Mesendoderm (in vitro differentiated cells): ENCODE measurements at regions not wholly inside any gene's neighbourhood (a gene's known extent, or its start where the extent isn't known, plus 50 kb on each side); places are given as distances from the start of the nearest gene placed in this dataset.

Experiments used
- DNase-seq: peaks from one replicate; pipeline ENCODE4 v3.0.0; 2013
- H2AK5ac ChIP-seq: 2 replicates; pipeline ENCODE4 v1.6.1; 2013; ENCODE audit warnings: low read length, inconsistent platforms
- H2BK120ac ChIP-seq: 2 replicates; pipeline ENCODE4 v1.6.1; 2013; ENCODE audit warnings: low read depth, mild to moderate bottlenecking, low read length, moderate library complexity, mixed read lengths
- H2BK15ac ChIP-seq: replicated peaks from 2 replicates; pipeline ENCODE4 v1.6.1; 2013; ENCODE audit warnings: low read depth, mild to moderate bottlenecking, moderate library complexity
- H2BK5ac ChIP-seq: 2 replicates; pipeline ENCODE4 v1.6.1; 2013; ENCODE audit warnings: low read length, inconsistent platforms
- H3K18ac ChIP-seq: 2 replicates; pipeline ENCODE4 v1.6.1; 2013; ENCODE audit warnings: mild to moderate bottlenecking, low read length, mixed read lengths
- H3K23ac ChIP-seq: one replicate; pipeline ENCODE4 v1.6.1; 2013; ENCODE audit warnings: low read length
- H3K27ac ChIP-seq: 2 replicates; pipeline ENCODE4 v1.5.1; 2013; ENCODE audit warnings: low read depth, mild to moderate bottlenecking, inconsistent platforms, low read length, moderate library complexity
- H3K27me3 ChIP-seq: 2 replicates; pipeline ENCODE4 v1.6.1; 2013; ENCODE audit warnings: low read length, control low read depth, mild to moderate bottlenecking, inconsistent platforms; ENCODE audit not compliant: insufficient read depth, poor library complexity
- H3K36me3 ChIP-seq: 2 replicates; pipeline ENCODE4 v1.6.1; 2013; ENCODE audit warnings: low read length, inconsistent platforms; ENCODE audit not compliant: control insufficient read depth, insufficient read depth
- H3K4ac ChIP-seq: one replicate; pipeline ENCODE4 v1.6.1; 2013; ENCODE audit warnings: low read depth, mild to moderate bottlenecking, low read length, moderate library complexity
- H3K4me1 ChIP-seq: 2 replicates; pipeline ENCODE4 v1.6.1; 2013; ENCODE audit warnings: low read depth, low read length, inconsistent platforms; ENCODE audit not compliant: control insufficient read depth
- H3K4me2 ChIP-seq: 2 replicates; pipeline ENCODE4 v1.6.1; 2013; ENCODE audit warnings: low read length
- H3K4me3 ChIP-seq: 2 replicates; pipeline ENCODE4 v1.5.1; 2013; ENCODE audit warnings: mild to moderate bottlenecking, low read length
- H3K56ac ChIP-seq: one replicate; pipeline ENCODE4 v1.6.1; 2013; ENCODE audit warnings: low read length
- H3K79me1 ChIP-seq: 2 replicates; pipeline ENCODE4 v1.6.1; 2013; ENCODE audit warnings: low read length, inconsistent platforms
- H3K79me2 ChIP-seq: 2 replicates; pipeline ENCODE4 v1.6.1; 2013; ENCODE audit warnings: mild to moderate bottlenecking, low read length; ENCODE audit not compliant: control insufficient read depth, insufficient read depth
- H3K9ac ChIP-seq: 2 replicates; pipeline ENCODE4 v1.6.1; 2013; ENCODE audit warnings: low read length, inconsistent platforms
- H4K5ac ChIP-seq: one replicate; pipeline ENCODE4 v1.6.1; 2013; ENCODE audit warnings: low read length
- H4K8ac ChIP-seq: one replicate; pipeline ENCODE4 v1.6.1; 2013; ENCODE audit warnings: low read depth, mild to moderate bottlenecking, control low read depth, low read length, moderate library complexity
- WGBS: extraction: QIAGEN DNeasy Blood & Tissue Kit; methylation state at CpG from one replicate; pipeline ENCODE4 v1.1.7; 2013; ENCODE audit warnings: low lambda C conversion rate, missing lambda C conversion rate; ENCODE audit not compliant: insufficient coverage; ENCODE audit errors: extremely low coverage; 5-methylcytosine and 5-hydroxymethylcytosine counted together

- no peak overlapping the region for H3K4ac ChIP-seq
- no peak overlapping the region for H3K4me2 ChIP-seq
Measured at GRCh38 chr1:82820816-82821215, 1020.1 kb downstream of the ADGRL2 start.

DNA sequence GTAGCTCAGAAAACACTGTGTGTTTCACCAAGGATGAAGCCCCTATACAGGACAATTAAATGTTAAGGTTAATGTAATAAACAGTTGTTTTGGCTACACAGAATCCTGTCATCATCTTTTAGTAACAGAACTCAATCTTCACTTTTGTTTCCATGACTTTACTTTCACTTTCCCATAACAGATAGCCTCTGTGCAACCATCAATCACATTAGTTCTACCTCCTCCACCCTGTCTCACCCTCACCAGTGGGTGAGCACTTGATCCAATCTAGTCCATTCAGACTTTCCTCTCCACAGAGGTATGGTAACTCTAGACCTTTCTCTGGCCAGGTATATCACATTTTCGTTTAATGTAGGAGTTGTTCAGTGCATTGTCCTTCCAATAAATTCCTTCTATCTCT is 1018.5 kb downstream of the ADGRL2 start:
- H2BK120ac ChIP-seq: no peak overlapping the region
- no peaks in the 10 kb centered on the region for H3K4me1 ChIP-seq
- no peak overlapping the region for H2AK5ac ChIP-seq
- H3K23ac ChIP-seq: no peak overlapping the region
- no peak overlapping the region for H2BK5ac ChIP-seq
- H3K36me3 ChIP-seq: no peaks in the 10 kb centered on the region
- H3K79me2 ChIP-seq: no peaks in the 10 kb centered on the region
- H3K18ac ChIP-seq: no peak overlapping the region
- H3K9ac ChIP-seq: no peak overlapping the region
- H3K4me3 ChIP-seq: no peak overlapping the region
- no peak overlapping the region for H3K4ac ChIP-seq
- H3K27ac ChIP-seq: no peak overlapping the region
- H4K8ac ChIP-seq: no peak overlapping the region
- WGBS: no CpG with 5 or more reads among the region's 1 CpG
- H3K4me2 ChIP-seq: no peak overlapping the region
- no peak for DNase-seq
- no peak overlapping the region for H4K5ac ChIP-seq
- H3K79me1 ChIP-seq: no peaks in the 10 kb centered on the region
- H3K27me3 ChIP-seq: no peaks in the 10 kb centered on the region
- no peak overlapping the region for H3K56ac ChIP-seq
- H2BK15ac ChIP-seq: no peak overlapping the region

More at GRCh38 chr1:82820816-82821215, 1020.1 kb downstream of the ADGRL2 start:
- DNase-seq: no peak
- Histone ChIP-seq H2AK5ac (no peak overlapping the region), H4K5ac (no peak overlapping the region), H3K4me3 (no peak overlapping the region), H2BK15ac (no peak overlapping the region), H3K27me3 (no peaks in the 10 kb centered on the region), H3K36me3 (no peaks in the 10 kb centered on the region), H3K27ac (no peak overlapping the region), H3K79me2 (no peaks in the 10 kb centered on the region), H2BK5ac (no peak overlapping the region), H3K23ac (no peak overlapping the region), H3K9ac (no peak overlapping the region), H3K4me1 (no peaks in the 10 kb centered on the region), H3K56ac (no peak overlapping the region), H3K18ac (no peak overlapping the region), H2BK120ac (no peak overlapping the region), H3K79me1 (no peaks in the 10 kb centered on the region), H4K8ac (no peak overlapping the region)
- no CpG with 5 or more reads among the region's 3 CpGs for WGBS

DNA sequence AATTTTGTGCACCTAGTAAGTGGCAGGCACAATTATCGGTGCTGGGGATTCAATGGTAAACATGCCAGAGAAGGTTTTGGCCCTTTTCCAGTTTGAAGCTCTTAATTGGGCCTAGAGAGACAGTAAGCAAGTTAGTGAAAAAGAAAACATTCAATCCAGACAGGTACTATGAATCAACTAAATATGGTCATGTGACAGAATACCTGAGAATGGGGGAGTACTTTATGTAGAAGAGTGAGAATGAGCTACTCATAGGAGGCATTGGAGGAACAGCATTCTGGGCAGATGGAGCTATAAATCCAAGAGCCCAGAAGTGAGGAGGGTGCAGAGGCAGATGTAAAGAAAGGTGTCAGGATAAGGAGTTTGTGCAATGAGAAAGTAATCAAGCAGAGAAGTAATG is 1017.9 kb downstream of the ADGRL2 start:
- H3K36me3 ChIP-seq: no peaks in the 10 kb centered on the region
- H3K56ac ChIP-seq: no peak overlapping the region
- no peak for DNase-seq
- no peak overlapping the region for H3K27ac ChIP-seq
- no peak overlapping the region for H3K9ac ChIP-seq
- H3K18ac ChIP-seq: no peak overlapping the region
- H3K23ac ChIP-seq: no peak overlapping the region
- H2AK5ac ChIP-seq: no peak overlapping the region
- H3K4me2 ChIP-seq: no peak overlapping the region
- H3K79me2 ChIP-seq: no peaks in the 10 kb centered on the region
- no peak overlapping the region for H3K4ac ChIP-seq
- WGBS: no CpG with 5 or more reads among the region's 1 CpG
- no peaks in the 10 kb centered on the region for H3K4me1 ChIP-seq
- H2BK15ac ChIP-seq: no peak overlapping the region
- no peaks in the 10 kb centered on the region for H3K79me1 ChIP-seq
- no peak overlapping the region for H3K4me3 ChIP-seq
- no peak overlapping the region for H4K5ac ChIP-seq
- H4K8ac ChIP-seq: no peak overlapping the region
- no peak overlapping the region for H2BK5ac ChIP-seq
- H3K27me3 ChIP-seq: no peaks in the 10 kb centered on the region
- H2BK120ac ChIP-seq: no peak overlapping the region

DNA sequence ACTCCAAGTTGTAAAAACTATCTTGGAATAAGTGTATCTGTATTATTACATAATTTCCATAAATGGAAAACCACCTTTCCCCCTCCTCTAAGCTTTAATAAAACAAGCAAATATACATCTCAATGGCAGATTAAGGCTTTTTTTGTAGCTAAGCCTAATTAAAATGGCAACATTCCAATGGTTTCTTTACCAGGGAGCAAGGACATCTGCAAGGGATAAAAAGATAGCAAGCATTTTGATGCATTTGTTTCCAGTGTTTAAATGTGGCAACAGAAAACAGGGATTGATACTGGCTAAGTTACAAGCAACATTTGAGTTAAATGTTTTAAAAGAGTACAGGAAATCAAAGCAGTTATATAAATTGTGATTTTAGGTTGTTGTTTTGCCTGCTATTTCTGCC is 1012.7 kb downstream of the ADGRL2 start:
- Histone ChIP-seq H3K27me3 (no peaks in the 10 kb centered on the region), H3K27ac (no peak overlapping the region), H2BK5ac (no peak overlapping the region), H3K18ac (no peak overlapping the region), H3K4me1 (no peaks in the 10 kb centered on the region), H3K56ac (no peak overlapping the region), H4K5ac (no peak overlapping the region), H3K36me3 (no peaks in the 10 kb centered on the region), H3K79me2 (no peaks in the 10 kb centered on the region), H2BK15ac (no peak overlapping the region), H2AK5ac (no peak overlapping the region), H3K4ac (no peak overlapping the region), H3K23ac (no peak overlapping the region), H3K79me1 (no peaks in the 10 kb centered on the region), H4K8ac (no peak overlapping the region), H3K4me2 (no peak overlapping the region), H2BK120ac (no peak overlapping the region), H3K9ac (no peak overlapping the region), H3K4me3 (no peak overlapping the region)
- DNase-seq: no peak

DNA sequence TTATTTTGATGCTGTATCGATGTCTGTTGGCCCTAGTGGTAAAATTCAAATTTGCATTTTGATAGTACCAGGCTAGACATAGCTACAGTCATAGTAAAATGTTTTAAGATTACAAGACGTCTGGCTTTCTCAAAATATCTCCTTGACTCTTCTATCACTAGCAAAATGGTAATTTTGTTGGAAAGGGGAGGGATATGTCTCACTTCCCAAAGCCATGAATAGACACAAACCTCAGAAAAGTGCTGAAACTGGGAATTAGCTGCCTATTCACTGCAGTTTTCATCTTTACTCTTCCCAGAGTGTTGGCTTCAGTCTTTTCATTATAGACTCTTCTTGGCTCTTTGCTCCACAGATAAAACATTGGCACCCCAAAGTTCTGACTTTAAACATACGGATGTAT is 1009.9 kb downstream of the ADGRL2 start:
- H3K36me3 ChIP-seq: no peaks in the 10 kb centered on the region
- H4K8ac ChIP-seq: no peak overlapping the region
- no peak overlapping the region for H2BK15ac ChIP-seq
- no peak overlapping the region for H2BK120ac ChIP-seq
- no peaks in the 10 kb centered on the region for H3K27me3 ChIP-seq
- H3K56ac ChIP-seq: no peak overlapping the region
- no peak overlapping the region for H3K27ac ChIP-seq
- no peak overlapping the region for H3K4me3 ChIP-seq
- no peak overlapping the region for H3K4me2 ChIP-seq
- DNase-seq: no peak
- H3K79me1 ChIP-seq: no peaks in the 10 kb centered on the region
- H3K23ac ChIP-seq: no peak overlapping the region
- H3K79me2 ChIP-seq: no peaks in the 10 kb centered on the region
- WGBS: no CpG with 5 or more reads among the region's 3 CpGs
- H4K5ac ChIP-seq: no peak overlapping the region
- H3K4me1 ChIP-seq: no peaks in the 10 kb centered on the region
- no peak overlapping the region for H3K18ac ChIP-seq
- no peak overlapping the region for H3K4ac ChIP-seq
- H2AK5ac ChIP-seq: no peak overlapping the region
- H2BK5ac ChIP-seq: no peak overlapping the region
- H3K9ac ChIP-seq: no peak overlapping the region

GRCh38 chr1:82807563-82807962 is 1006.8 kb downstream of the ADGRL2 start:
- Histone ChIP-seq H3K23ac (no peak overlapping the region), H3K56ac (no peak overlapping the region), H3K79me2 (no peaks in the 10 kb centered on the region), H2BK5ac (no peak overlapping the region), H3K36me3 (no peaks in the 10 kb centered on the region), H3K79me1 (no peaks in the 10 kb centered on the region), H3K4me3 (no peak overlapping the region), H3K27me3 (no peaks in the 10 kb centered on the region), H4K8ac (no peak overlapping the region), H3K4me2 (no peak overlapping the region), H2BK15ac (no peak overlapping the region), H3K27ac (no peak overlapping the region), H4K5ac (no peak overlapping the region), H3K4me1 (no peaks in the 10 kb centered on the region), H3K18ac (no peak overlapping the region), H2AK5ac (no peak overlapping the region), H2BK120ac (no peak overlapping the region), H3K4ac (no peak overlapping the region), H3K9ac (no peak overlapping the region)
- DNase-seq: no peak
- no CpG with 5 or more reads among the region's 3 CpGs for WGBS
